ENCODE measurements at regions not wholly inside any gene's neighbourhood (a gene's known extent, or its start where the extent isn't known, plus 50 kb on each side); places are given as distances from the start of the nearest gene placed in this dataset.

DNA sequence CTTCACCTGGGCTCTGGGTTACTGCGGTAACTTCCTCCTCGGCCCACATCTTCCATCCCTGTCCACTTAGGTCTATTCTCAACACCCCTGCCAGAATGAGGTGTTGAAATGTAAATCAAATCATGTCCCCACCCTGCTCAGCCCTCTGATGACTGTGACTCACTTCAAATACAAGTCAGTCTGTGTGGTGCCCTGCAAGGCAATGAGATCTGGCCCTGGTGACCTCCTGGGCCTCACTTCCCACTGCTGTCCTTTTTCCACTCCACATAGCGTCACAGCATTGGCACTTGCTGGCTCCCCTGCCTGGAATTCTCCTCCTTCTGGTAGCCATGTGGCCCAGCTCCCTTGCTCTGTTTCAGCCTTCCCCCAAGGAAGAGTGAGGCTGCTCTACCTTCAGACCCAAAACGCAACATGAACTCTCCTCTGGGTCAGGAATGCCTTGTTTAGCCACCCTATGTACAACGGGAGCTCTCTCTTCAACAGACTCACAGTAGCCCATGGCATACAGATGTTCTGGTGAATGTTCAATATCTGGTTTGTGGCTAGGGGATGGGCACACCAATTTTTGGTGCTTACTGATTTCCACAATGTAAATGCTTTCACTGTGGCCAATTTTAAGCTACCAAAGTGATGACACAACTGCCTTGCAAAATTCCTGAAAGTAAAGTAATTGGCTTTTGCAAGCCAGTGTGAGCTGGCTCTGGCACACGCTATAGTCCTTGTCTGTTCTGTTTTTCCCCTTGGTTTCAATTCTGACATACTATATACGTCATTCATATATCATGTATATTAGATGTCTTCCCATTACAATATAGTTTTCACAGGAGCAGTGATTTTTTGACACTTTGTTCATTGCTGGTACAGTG is 550.3 kb upstream of the HS6ST1 start:
- DNase-seq: no peak

DNA sequence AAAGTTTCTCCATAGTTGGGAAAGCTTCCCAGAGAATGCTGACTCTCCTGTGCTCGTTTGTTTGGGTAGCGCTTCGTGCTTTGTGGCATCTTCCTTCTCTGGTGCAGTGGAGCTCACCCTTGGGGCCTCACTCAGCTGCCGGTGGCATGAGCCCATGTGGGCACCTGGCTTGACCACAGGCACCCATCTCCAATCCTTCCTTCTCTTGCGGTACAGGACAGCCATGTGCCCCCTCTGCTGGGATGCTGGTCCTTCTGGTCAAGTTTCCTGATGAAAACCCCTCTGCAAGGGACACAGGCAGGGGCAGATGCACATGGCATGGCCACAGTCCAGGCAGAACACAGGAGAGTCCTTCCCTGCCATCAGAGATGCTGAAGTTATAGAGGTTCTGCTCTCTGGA is 555.9 kb upstream of the HS6ST1 start:
- DNase-seq: no peak

DNA sequence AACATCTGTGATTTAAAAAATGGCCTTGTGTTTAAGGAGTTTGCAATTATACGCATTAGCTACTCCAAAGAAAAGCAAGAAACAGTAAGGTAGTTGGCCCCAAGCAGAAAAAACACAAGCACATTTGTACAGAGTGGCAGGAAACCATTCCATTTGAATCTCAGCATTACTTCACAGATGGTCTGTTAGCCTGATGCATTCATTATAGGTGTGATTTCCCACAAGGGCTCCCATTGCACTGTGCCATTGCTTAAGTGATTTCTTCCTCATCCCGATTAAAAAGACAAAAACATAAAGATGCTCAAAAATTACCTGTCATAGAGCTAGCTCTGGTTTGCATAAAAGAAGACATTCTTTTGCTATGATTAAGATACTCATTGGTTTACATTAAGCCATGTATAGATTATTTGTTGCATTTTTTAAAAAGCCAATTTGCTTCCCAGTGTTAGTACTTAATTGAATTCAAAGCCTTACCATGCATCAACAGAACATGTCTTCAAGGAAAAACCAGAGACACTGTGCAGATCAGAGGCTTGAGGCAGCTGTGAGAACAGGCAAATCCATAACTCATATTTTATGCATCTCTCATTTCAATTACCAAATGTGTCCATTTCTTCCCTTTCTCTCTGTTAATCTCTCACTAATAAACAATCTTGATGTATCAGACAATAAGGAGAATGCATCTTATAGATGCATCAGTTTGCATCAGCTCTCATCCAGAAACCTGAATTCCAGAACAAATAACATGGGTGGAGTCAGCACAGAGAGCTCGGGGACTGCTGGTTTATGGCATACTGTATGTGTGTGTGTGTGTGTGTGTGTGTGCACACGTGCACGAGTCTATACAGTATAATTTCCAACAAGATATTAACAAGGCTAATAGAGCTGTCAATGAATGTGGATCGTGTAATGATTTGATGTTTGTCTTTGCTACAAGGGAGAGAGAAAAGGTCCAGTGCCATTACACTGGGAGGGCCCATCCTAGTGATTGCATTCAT is 558.6 kb upstream of the HS6ST1 start:
- DNase-seq: no peak

GRCh38 chr2:128879161-128879560 is 560.5 kb upstream of the HS6ST1 start:
- no peak for DNase-seq

GRCh38 chr2:128894896-128895295 is 576.2 kb upstream of the HS6ST1 start:
- no peak for DNase-seq

DNA sequence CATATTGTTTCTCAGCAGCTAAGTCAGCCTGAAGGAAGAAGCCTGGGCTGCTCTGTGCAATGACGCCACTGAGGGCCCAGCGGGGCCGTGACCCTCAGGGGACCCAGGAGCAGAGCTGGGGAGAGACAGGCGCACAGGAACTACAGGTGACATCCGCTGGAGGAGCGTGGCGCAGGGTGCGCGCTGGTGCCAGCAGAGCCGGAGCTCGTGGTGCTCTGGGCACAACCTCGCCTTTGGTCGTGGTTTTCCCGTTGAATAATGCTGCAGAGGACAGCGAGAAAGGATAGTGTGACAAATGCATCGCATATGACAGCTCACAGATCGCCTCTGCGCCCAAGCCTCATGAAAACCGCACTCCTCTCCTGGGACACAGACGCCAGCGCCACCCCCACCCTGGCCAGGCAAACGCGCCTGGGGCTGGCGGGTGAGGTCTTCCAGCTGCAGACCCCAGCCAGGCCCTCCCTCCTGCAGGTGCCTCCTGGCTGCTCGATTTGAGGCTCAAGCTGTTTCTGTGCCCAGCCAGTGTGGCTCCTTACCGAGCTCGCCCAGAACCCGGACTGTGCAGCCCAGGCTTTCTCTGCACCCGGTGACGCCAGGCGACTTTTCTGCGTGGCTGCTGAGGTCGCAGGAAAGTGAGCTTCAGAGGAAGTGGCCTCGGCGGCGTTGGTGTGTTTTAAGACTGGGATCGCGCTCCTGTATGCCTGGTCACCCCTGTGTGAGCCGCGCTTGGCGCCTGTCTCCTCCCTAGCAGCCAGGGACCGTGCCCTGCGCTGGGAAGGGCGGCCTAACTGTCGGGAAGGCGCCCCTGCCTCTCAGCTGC is 583.1 kb upstream of the HS6ST1 start:
- no peak for DNase-seq

GRCh38 chr2:128903637-128904036 is 585.0 kb upstream of the HS6ST1 start:
- DNase-seq: no peak

- no peak for DNase-seq
Measured at GRCh38 chr2:128911276-128911675, 592.6 kb upstream of the HS6ST1 start.

DNA sequence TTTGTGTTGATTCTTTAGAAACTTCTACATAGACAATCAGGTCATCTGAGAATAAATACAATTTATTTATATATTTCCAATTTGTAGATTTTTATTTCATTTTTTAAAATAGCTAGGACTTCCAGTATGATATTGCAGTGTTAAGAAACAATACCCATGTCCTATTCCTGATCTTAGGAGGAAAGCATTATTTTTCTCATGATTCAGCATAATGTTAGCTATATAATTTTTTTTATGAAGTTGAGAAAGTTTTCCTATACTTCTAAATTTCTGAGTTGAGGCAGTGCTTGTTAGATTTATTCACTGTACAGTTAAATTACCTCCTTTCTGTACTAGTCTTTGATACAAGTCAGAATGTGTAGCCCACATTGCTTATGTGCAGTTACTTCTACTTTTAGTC is 595.7 kb upstream of the HS6ST1 start:
- no peak for DNase-seq

DNA sequence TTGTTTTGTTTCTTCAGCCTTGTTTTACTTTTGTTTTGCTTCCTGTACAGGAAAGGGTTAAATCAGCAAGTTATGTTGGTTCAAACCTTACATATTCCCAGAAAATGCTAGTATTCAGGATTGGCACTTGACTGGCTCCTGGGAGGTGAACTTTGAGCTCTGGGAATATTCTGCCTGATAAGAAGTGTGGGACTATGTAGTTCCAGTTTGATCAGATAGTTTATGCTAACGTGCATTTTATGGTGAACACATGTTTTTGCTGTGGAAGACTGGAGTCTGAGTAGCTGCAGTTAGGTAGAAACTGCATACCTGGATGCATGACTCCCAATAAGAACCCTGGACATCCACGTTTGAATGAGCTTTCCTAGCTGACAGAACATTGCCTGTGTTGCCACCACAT is 603.1 kb upstream of the HS6ST1 start:
- no peak for DNase-seq

DNA sequence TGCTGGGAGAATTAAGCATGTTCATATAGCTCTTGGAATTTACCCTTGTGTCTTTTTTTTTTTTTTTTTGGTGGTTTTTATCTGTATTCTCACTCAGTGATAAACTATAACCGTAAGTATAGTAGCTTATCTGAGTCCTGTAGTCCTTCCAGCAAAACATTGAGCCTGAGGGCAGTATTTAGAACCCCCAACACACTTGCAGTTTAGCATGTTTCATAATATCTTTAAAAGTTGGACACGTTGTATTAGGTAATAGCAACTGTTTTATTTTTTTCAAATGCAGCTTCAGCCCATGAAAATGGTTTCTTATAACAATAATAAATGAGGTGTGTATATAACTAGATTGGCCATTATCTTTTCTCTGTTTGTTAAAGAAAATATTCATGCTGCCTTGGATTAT is 603.5 kb upstream of the HS6ST1 start:
- DNase-seq: no peak

DNA sequence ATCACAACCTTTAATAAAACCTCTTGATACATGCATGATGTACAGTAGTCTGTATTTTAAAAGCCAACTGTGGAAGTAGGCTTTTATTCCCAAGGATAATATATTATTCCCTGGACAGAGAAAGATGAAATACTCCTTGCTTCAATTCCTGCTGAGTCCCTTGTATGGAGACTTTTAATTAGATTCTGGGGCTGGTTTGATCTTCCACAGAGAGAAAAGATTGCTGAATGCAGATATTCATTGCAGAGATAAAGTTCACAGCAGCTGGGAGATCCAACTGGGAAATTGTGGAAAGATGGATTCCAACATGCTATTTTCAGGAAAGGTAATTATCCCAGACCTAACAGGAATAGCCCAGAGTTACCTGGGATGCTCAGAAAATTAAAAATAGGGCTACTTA is 607.0 kb upstream of the HS6ST1 start:
- DNase-seq: no peak

DNA sequence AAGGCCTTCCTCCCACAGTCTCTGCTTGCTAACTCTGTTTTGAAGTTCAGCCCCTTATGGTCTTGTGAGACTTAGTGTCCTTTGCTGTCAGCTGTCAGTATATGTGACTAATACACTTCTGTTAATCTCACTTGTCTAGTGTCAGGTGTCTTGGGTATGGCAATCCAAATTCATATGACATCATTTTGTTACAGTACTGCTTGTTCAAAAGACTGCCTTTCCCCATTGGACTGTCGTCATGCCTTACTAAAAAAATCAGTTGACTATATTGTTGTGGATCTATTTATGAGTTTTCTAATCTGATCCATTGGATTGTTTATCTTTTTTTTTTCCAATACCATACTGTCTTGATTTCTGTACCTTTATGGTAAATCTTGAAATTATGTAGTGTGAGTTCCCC is 611.4 kb upstream of the HS6ST1 start:
- DNase-seq: no peak

- DNase-seq: no peak
Measured at GRCh38 chr2:128940378-128940777, 621.7 kb upstream of the HS6ST1 start.

DNA sequence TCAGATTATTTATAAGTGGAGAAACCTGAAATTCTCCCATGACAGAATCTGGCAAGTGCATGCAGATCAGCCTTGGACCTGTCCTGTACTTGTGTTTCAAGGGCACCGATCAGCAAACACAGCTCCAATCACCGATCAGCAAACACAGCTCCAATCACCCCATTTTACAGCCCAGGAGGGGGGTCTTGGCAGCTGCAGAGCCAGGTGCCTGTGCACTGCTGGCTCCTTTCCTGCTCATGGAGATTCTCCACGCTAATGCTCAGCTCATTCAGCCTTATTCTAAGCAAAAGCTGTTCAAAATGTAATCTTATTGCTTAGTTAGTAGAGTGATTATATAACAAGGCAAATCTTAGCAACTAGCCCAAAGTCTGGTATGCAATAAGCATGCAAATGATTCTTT is 623.1 kb upstream of the HS6ST1 start:
- no peak for DNase-seq

DNA sequence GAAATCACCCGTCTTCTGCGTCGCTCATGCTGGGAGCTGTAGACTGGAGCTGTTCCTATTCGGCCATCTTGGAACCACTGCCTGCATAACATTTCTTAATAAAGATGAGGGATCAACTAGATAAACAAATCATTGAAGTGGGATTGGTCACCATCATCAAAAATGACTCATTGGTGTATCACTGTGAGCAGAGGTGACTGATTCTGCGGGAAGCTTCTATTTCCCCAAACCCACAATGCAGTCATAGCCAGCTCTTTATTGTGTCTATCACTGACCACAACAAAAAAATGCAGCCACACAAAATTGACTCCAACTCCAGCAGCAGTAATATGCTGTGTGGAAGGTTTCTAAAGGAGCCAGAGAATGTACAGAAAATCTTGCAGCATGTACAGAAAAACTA is 630.7 kb upstream of the HS6ST1 start:
- no peak for DNase-seq

GRCh38 chr2:128950758-128951157 is 632.1 kb upstream of the HS6ST1 start:
- no peak for DNase-seq

GRCh38 chr2:128958241-128958640 is 639.6 kb upstream of the HS6ST1 start:
- no peak for DNase-seq

DNA sequence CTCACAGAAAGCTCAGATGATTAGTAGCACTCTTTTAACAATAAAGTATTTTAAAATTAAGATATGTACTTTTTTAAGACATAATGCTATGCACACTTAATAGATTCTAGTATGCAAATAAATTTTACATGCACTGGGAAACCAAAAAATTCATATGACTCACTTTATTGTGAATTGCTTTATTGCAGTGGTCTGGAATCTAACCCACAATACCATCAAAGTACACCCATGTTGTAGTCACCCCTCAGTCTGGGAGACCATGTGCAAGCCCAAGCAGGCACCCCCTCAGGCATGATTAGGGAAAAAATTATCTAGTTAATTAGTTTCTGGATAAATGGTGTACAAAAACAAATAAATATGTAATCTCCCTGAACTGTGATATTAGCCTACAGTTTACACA is 649.0 kb upstream of the HS6ST1 start:
- DNase-seq: no peak

DNA sequence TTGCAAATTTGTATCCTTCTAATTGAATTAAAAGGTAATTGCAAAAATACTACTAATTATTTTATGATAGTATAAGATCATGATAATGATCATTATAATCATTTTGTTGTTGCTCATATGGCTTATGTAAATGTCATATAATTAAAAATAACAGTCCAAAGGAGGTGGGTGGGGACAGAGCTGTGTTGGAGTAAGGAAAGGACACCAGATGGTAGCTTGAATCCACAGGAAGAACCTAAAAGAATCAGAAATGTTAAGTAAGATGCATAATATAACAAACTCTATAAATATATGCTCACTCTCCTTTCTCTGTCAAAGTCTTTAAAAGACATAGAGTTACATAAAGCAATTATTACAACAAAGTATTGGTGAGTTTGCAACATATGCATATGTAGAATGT is 650.7 kb upstream of the HS6ST1 start:
- no peak for DNase-seq

DNA sequence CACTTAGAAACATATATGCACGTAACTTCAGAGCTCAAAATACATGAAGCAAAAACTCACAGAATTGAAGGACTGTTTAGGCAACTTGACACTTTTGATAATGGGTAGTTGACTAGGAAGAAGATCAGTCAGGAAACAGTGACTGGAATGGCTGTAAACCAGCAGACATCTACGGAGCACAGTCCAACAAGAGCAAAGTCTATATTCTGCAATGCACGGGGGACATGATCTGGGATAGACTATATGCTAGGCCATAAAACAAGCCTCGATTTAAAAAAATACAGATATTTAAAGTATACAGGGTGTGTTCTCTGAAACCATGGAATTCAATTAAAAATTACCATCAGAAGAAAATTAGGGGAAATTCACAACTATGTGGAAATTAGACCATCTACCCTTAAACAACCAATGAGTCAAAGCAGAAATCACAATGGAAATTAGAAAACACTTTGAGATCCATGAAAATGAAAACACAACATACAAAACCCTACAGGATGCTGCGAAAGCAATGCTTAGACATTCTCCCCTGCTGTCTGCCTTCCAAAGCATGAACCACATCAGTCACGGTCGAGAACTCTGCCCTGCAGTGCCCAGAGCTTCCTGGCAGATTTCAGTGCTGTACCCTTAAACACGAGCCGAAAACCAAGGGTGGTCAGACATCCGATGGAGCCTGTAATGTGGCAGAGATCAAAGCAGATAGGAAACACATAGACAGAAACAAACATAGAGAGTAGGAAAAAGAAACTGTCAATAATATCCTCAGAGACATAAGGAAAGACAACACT is 651.9 kb upstream of the HS6ST1 start:
- no peak for DNase-seq

- DNase-seq: no peak
Measured at GRCh38 chr2:128973566-128973965, 654.9 kb upstream of the HS6ST1 start.

Measured in stimulated activated CD4-positive, alpha-beta T cell treated with anti-CD3 and anti-CD28 coated beads, Interleukin-15, amount 100 ng/mL, for 24 hours (primary cell).